GM18505 (cell line): ENCODE measurements at regions not wholly inside any gene's neighbourhood (a gene's known extent, or its start where the extent isn't known, plus 50 kb on each side); places are given as distances from the start of the nearest gene placed in this dataset.

ENCODE experiments used
- ATAC-seq: cut with Tn5 transposase; IDR thresholded peaks from one replicate; pipeline ENCODE4 v1.9.1; 2021; ENCODE audit not compliant: unreplicated experiment
- POLR2A ChIP-seq: IDR thresholded peaks from 4 replicates; pipeline ENCODE4 v1.6.1; 2011; ENCODE audit warnings: borderline replicate concordance; ENCODE audit not compliant: insufficient read depth, insufficient read length; ENCODE audit errors: extremely low read depth

GRCh38 chr7:50149369-50149768, 56.3 kb upstream of the ZPBP start:
- no peak for TF ChIP-seq POLR2A
- no peak for ATAC-seq

- peak; percentile 47 for ATAC-seq
- no peak for TF ChIP-seq POLR2A
These were observed 55.1 kb upstream of the ZPBP start for GRCh38 chr7:50147951-50148808.

GRCh38 chr7:50146692-50147091, 53.6 kb upstream of the ZPBP start:
- no peak for ATAC-seq

GRCh38 chr7:50145801-50146338, 52.8 kb upstream of the ZPBP start:
- TF ChIP-seq POLR2A = no peak
- ATAC-seq = peak; percentile 37

More at GRCh38 chr7:50146692-50147091, 53.6 kb upstream of the ZPBP start:
- TF ChIP-seq POLR2A = no peak

GRCh38 chr7:50145226-50145625, 52.2 kb upstream of the ZPBP start:
- TF ChIP-seq POLR2A = no peak
- no peak for ATAC-seq
